C4-2B (cell line): ENCODE measurements at regions not wholly inside any gene's neighbourhood (a gene's known extent, or its start where the extent isn't known, plus 50 kb on each side); places are given as distances from the start of the nearest gene placed in this dataset.

Experiments used
- CTCF ChIP-seq: fragments of 450-650 bp; conservative IDR thresholded peaks from 2 replicates; pipeline ENCODE4 v1.5.1; 2017; ENCODE audit warnings: mild to moderate bottlenecking
- ZFX ChIP-seq: fragments of 450-650 bp; IDR thresholded peaks from 2 replicates; pipeline ENCODE4 v1.6.1; 2017

- TF ChIP-seq CTCF (no peak), ZFX (no peak)
These were observed 331.9 kb downstream of the ACTR3B start for GRCh38 chr7:153091477-153091876.
